ENCODE measurements at regions not wholly inside any gene's neighbourhood (a gene's known extent, or its start where the extent isn't known, plus 50 kb on each side); places are given as distances from the start of the nearest gene placed in this dataset.

DNA sequence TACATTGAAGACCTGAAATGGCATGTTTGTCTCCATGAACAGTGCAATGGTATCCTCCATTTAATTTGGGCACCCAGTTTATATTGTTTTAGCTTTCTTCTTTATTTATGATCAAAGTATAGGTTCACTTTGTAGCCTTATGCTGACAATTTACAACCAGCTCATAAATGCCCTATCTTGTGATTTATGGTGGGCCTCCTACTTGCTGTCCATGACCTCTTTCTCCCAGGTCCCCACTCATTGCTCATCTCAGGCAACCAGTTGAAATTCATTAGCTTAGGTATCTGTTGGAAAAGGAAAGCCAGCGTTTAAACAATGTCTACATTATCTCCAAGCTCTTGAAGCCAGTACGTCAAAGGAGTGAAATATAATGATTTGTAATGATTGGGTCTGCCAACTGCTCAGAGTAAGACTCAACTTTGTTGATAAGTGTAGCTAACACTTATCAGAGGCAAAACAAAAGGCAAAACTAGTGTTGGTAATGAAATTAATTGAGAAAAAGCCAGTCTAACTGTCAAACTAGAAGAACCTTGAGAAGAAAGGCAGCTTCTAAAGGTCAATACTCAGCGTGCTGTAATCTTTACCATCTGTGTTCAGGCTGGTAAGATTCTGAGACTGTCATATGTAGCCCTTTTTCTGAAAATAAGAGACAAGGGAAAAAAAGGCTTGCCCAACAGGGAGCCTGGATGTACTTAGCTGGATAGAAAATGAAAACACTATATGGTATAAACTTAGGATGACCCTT, 695.9 kb downstream of the EPHA4 start:
- no peak for ATAC-seq (ENCODE audit: insufficient read depth, low FRiP score)
- Histone ChIP-seq H3K36me3 (ENCODE audit: control insufficient read depth in 4 of 4, insufficient read depth in 4 of 4, low read length in 4 of 4) (no peaks in the 10 kb centered on the region), H3K9me3 (ENCODE audit: control insufficient read depth in 4 of 4, insufficient read depth in 3 of 4, low read length in 3 of 4) (no peaks in the 10 kb centered on the region), H3K27ac (ENCODE audit: low read depth in 1 of 2, low read length in 1 of 2) (no peak overlapping the region), H3K4me1 (ENCODE audit: control insufficient read depth in 5 of 5, insufficient read depth in 5 of 5, low read length in 5 of 5) (no peaks in the 10 kb centered on the region), H3K9ac (ENCODE audit: insufficient read depth in 1 of 2, low read length in 2 of 2) (no peak overlapping the region), H3K4me3 (no peak overlapping the region), H3K27me3 (ENCODE audit: control insufficient read depth in 3 of 3, insufficient read depth in 3 of 3, low read length in 2 of 3) (no peaks in the 10 kb centered on the region)
- DNase-seq: no peak
- 66 to 67% methylated on average over 3 of the region's 3 CpGs for WGBS, 2 donors
- TF ChIP-seq, protein P1, sequence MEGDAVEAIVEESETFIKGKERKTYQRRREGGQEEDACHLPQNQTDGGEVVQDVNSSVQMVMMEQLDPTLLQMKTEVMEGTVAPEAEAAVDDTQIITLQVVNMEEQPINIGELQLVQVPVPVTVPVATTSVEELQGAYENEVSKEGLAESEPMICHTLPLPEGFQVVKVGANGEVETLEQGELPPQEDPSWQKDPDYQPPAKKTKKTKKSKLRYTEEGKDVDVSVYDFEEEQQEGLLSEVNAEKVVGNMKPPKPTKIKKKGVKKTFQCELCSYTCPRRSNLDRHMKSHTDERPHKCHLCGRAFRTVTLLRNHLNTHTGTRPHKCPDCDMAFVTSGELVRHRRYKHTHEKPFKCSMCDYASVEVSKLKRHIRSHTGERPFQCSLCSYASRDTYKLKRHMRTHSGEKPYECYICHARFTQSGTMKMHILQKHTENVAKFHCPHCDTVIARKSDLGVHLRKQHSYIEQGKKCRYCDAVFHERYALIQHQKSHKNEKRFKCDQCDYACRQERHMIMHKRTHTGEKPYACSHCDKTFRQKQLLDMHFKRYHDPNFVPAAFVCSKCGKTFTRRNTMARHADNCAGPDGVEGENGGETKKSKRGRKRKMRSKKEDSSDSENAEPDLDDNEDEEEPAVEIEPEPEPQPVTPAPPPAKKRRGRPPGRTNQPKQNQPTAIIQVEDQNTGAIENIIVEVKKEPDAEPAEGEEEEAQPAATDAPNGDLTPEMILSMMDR (IDR thresholded peaks at IDR 0.05; ENCODE audit: control extremely low read depth, extremely low read depth): no peak

DNA sequence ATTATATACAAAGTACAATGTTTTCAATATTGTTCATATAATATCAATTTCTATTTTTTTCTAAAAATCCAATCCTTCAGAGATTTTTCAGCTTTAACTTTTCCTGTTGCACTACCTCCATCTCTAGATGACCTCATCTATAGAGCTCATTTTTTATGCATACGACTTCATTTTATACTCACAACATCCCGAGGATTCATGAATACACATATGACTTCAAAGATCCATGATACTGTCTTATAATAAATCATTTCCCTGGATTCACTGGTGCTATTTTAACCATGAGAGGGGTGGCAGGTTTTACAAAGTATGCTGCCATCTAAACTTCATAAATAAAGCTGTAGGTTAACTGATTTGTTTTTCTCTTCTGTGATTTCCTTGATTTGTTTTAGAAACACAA, 694.6 kb downstream of the EPHA4 start:
- no peak overlapping the region for H3K9ac ChIP-seq (ENCODE audit: insufficient read depth in 1 of 2, low read length in 2 of 2)
- H3K4me3 ChIP-seq: no peak overlapping the region
- no peaks in the 10 kb centered on the region for H3K9me3 ChIP-seq (ENCODE audit: control insufficient read depth in 4 of 4, insufficient read depth in 3 of 4, low read length in 3 of 4)
- H3K27me3 ChIP-seq (ENCODE audit: control insufficient read depth in 3 of 3, insufficient read depth in 3 of 3, low read length in 2 of 3): no peaks in the 10 kb centered on the region
- TF ChIP-seq, protein P1 (IDR thresholded peaks at IDR 0.05; ENCODE audit: control extremely low read depth, extremely low read depth): no peak
- DNase-seq (no peak), ATAC-seq (ENCODE audit: insufficient read depth, low FRiP score) (no peak)
- no peak overlapping the region for H3K27ac ChIP-seq (ENCODE audit: low read depth in 1 of 2, low read length in 1 of 2)
- 91 to 96% methylated on average over 2 of the region's 2 CpGs for WGBS, 2 donors
- no peaks in the 10 kb centered on the region for H3K36me3 ChIP-seq (ENCODE audit: control insufficient read depth in 4 of 4, insufficient read depth in 4 of 4, low read length in 4 of 4)
- H3K4me1 ChIP-seq (ENCODE audit: control insufficient read depth in 5 of 5, insufficient read depth in 5 of 5, low read length in 5 of 5): no peaks in the 10 kb centered on the region

DNA sequence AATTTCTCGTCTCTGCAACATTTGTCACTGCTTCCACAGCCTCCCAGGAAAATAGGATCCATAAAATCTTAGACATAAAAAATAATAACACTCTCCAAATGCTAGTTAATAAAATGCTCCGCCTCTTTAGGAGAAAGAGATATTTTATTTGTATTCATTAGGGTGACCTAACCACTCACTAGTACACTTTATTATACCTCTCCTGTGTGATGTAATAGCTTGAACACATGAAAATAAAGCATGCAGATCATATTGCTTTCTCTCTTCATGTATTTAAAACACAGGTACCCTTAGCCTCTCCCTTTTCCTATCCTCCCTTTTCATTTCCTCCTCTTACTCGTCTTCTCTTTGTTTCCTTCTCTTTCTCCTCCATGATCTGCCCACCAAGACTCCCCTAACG, 694.2 kb downstream of the EPHA4 start:
- WGBS, 2 donors: 84 to 85% methylated on average over 4 of the region's 4 CpGs
- Histone ChIP-seq H3K4me3 (no peak overlapping the region), H3K9me3 (ENCODE audit: control insufficient read depth in 4 of 4, insufficient read depth in 3 of 4, low read length in 3 of 4) (no peaks in the 10 kb centered on the region), H3K27ac (ENCODE audit: low read depth in 1 of 2, low read length in 1 of 2) (no peak overlapping the region), H3K4me1 (ENCODE audit: control insufficient read depth in 5 of 5, insufficient read depth in 5 of 5, low read length in 5 of 5) (no peaks in the 10 kb centered on the region), H3K27me3 (ENCODE audit: control insufficient read depth in 3 of 3, insufficient read depth in 3 of 3, low read length in 2 of 3) (no peaks in the 10 kb centered on the region), H3K36me3 (ENCODE audit: control insufficient read depth in 4 of 4, insufficient read depth in 4 of 4, low read length in 4 of 4) (no peaks in the 10 kb centered on the region), H3K9ac (ENCODE audit: insufficient read depth in 1 of 2, low read length in 2 of 2) (no peak overlapping the region)
- TF ChIP-seq, protein P1 (IDR thresholded peaks at IDR 0.05; ENCODE audit: control extremely low read depth, extremely low read depth): no peak
- ATAC-seq (ENCODE audit: insufficient read depth, low FRiP score) (no peak), DNase-seq (no peak)

All from lung (tissue), 11 donors.